ENCODE measurements at regions not wholly inside any gene's neighbourhood (a gene's known extent, or its start where the extent isn't known, plus 50 kb on each side); places are given as distances from the start of the nearest gene placed in this dataset.

- DNase-seq (ENCODE audit: low read depth, low spot score): no peak
- ChIA-PET RAD21 (ENCODE audit: low non-redundant PET in 1 of 2, low total read pairs in 2 of 2, uncharacterized antibody in 2 of 2, unreplicated experiment in 2 of 2) (no interaction called here), CTCF (no interaction called here), POLR2A (no interaction called here)
- no peak overlapping the region for H3K9ac ChIP-seq (ENCODE audit: low read length)
- intact Hi-C loops (cut with micrococcal nuclease): loop anchor here (5.0 kb wide), 2 partner anchors 174 to 419 kb away; no protein-coding TSS in a partner anchor
- H3K4me1 ChIP-seq (ENCODE audit: control insufficient read depth in 1 of 2, insufficient read depth in 2 of 2, low read length in 2 of 2): no peaks in the 10 kb centered on the region
- H3K27ac ChIP-seq (ENCODE audit: low read depth, low read length): no peak overlapping the region
- no peak overlapping the region for H3K4me2 ChIP-seq (ENCODE audit: low read length)
- ATAC-seq: no peak
- no TSS peak for BruUV-seq (replicated peaks)
- H3K79me2 ChIP-seq (ENCODE audit: insufficient read depth, low read length): no peaks in the 10 kb centered on the region
- TF ChIP-seq SIN3A (IDR thresholded peaks at IDR 0.05; ENCODE audit: low read depth): no peak
- TF ChIP-seq POLR2AphosphoS5 (IDR thresholded peaks at IDR 0.05; ENCODE audit: low read depth, low read length): no peak
- TF ChIP-seq EGR1 (IDR thresholded peaks at IDR 0.05; ENCODE audit: low read depth): no peak
- TF ChIP-seq ZNF274 (IDR thresholded peaks at IDR 0.05; ENCODE audit: low read depth, low read length): no peak
- TF ChIP-seq POLR2A (IDR thresholded peaks at IDR 0.05; ENCODE audit: borderline replicate concordance, extremely low read depth, insufficient read depth, insufficient read length): no peak
- TF ChIP-seq JUND (IDR thresholded peaks at IDR 0.05): no peak
- TF ChIP-seq CTCF (IDR thresholded peaks at IDR 0.05 in 2 of 3, conservative IDR thresholded peaks at IDR 0.05 in 1 of 3; ENCODE audit: borderline replicate concordance in 1 of 3, insufficient read depth in 1 of 3, low read depth in 2 of 3, low read length in 2 of 3): no peak
- no peak for TF ChIP-seq REST (IDR thresholded peaks at IDR 0.05; ENCODE audit: low read depth)
- TF ChIP-seq ZFX (IDR thresholded peaks at IDR 0.05): no peak
- no peaks in the 10 kb centered on the region; a peak in 2 of 4 replicates for H3K9me3 ChIP-seq (ENCODE audit: control insufficient read depth in 1 of 2, insufficient read depth in 1 of 2, low read depth in 1 of 2, low read length in 2 of 2)
- no peaks in the 10 kb centered on the region for H3K9me2 ChIP-seq (ENCODE audit: insufficient read depth)
- H3K36me3 ChIP-seq (ENCODE audit: control insufficient read depth in 1 of 2, insufficient read depth in 2 of 2, low read length in 2 of 2): no peaks in the 10 kb centered on the region
- no peaks in the 10 kb centered on the region for H4K20me1 ChIP-seq (ENCODE audit: insufficient read depth)
- no peaks in the 10 kb centered on the region for H3K27me3 ChIP-seq (ENCODE audit: insufficient read depth, low read length)
- no peak overlapping the region for H3K4me3 ChIP-seq (replicated peaks in 1 of 2; ENCODE audit: low read depth in 1 of 2, low read length in 2 of 2)
- no peak overlapping the region for H2AFZ ChIP-seq (ENCODE audit: low read depth, low read length, poor library complexity, severe bottlenecking)
Measured at GRCh38 chr2:6353669-6354068, 512.0 kb downstream of the CMPK2 start.

All from HCT116 (cell line).